ENCODE measurements at regions not wholly inside any gene's neighbourhood (a gene's known extent, or its start where the extent isn't known, plus 50 kb on each side); places are given as distances from the start of the nearest gene placed in this dataset.

GRCh38 chr11:116556483-116556882 is 216.3 kb downstream of the BUD13 start:
- Histone ChIP-seq H3K27ac (no peak overlapping the region), H3K4me3 (no peak overlapping the region), H3K4me1 (no peaks in the 10 kb centered on the region), H3K9me3 (no peaks in the 10 kb centered on the region), H3K36me3 (no peaks in the 10 kb centered on the region), H3K27me3 (no peaks in the 10 kb centered on the region)
- DNase-seq (no peak), ATAC-seq (no peak)
- TF ChIP-seq CTCF (IDR thresholded peaks at IDR 0.05), result no peak
- intact Hi-C loops (cut with DNase I), result no loop called here

- intact Hi-C loops (cut with DNase I), result no loop called here
- peaks cover 0 to 6% of the 10 kb centered on the region in 2 donors for H3K9me3 ChIP-seq
- DNase-seq (no peak), ATAC-seq (no peak)
- H3K4me1 ChIP-seq, result no peaks in the 10 kb centered on the region
- H3K27ac ChIP-seq, result no peak overlapping the region
- TF ChIP-seq CTCF (IDR thresholded peaks at IDR 0.05), result no peak
- H3K27me3 ChIP-seq, result no peaks in the 10 kb centered on the region
- no peak overlapping the region for H3K4me3 ChIP-seq
- no peaks in the 10 kb centered on the region for H3K36me3 ChIP-seq
These were observed 219.3 kb downstream of the BUD13 start for GRCh38 chr11:116553482-116553881.

GRCh38 chr11:116551576-116551975 is 221.2 kb downstream of the BUD13 start:
- ATAC-seq, result no peak
- Histone ChIP-seq H3K27me3 (no peaks in the 10 kb centered on the region), H3K9me3 (peaks cover 0 to 8% of the 10 kb centered on the region in 2 donors), H3K4me1 (no peaks in the 10 kb centered on the region), H3K27ac (no peak overlapping the region), H3K4me3 (no peak overlapping the region), H3K36me3 (no peaks in the 10 kb centered on the region)
- no peak for DNase-seq
- intact Hi-C loops (cut with DNase I), result no loop called here
- no peak for TF ChIP-seq CTCF (IDR thresholded peaks at IDR 0.05)

- Histone ChIP-seq H3K27me3 (no peaks in the 10 kb centered on the region), H3K27ac (no peak overlapping the region), H3K36me3 (no peaks in the 10 kb centered on the region), H3K9me3 (peaks cover 0 to 8% of the 10 kb centered on the region in 2 donors), H3K4me1 (no peaks in the 10 kb centered on the region), H3K4me3 (no peak overlapping the region)
- intact Hi-C loops (cut with DNase I), result no loop called here
- DNase-seq (no peak), ATAC-seq (no peak)
- TF ChIP-seq CTCF (IDR thresholded peaks at IDR 0.05), result no peak
These were observed 224.5 kb downstream of the BUD13 start for GRCh38 chr11:116548256-116548655.

GRCh38 chr11:116547571-116547970 is 225.2 kb downstream of the BUD13 start:
- ATAC-seq (no peak), DNase-seq (no peak)
- Histone ChIP-seq H3K27me3 (no peaks in the 10 kb centered on the region), H3K4me1 (no peaks in the 10 kb centered on the region), H3K27ac (no peak overlapping the region), H3K4me3 (no peak overlapping the region), H3K36me3 (no peaks in the 10 kb centered on the region), H3K9me3 (peaks cover 0 to 8% of the 10 kb centered on the region in 2 donors)
- intact Hi-C loops (cut with DNase I), result no loop called here
- no peak for TF ChIP-seq CTCF (IDR thresholded peaks at IDR 0.05)
